A673 (cell line): ENCODE measurements at regions not wholly inside any gene's neighbourhood (a gene's known extent, or its start where the extent isn't known, plus 50 kb on each side); places are given as distances from the start of the nearest gene placed in this dataset.
A peak's percentile ranks its signal among the peaks of the same experiment; 100 is the strongest.

ENCODE experiments used
- BruUV-seq: library from RNA; stranded (reverse); fragments of 400-500 nt; replicated peaks from 2 replicates; lab custom pipeline; 2021; lab: Mats Ljungman, UMichigan
- CTCF ChIA-PET: fragments of 300-600 bp; sonication (Branson Sonifier 250); formaldehyde crosslinking; loops from one replicate; lab custom pipeline; 2022; ENCODE audit warnings: antibody characterized with exemption; lab: Charles Lee
- POLR2A ChIA-PET: fragments of 300-600 bp; sonication (Branson Sonifier 250); formaldehyde crosslinking; loops from one replicate; lab custom pipeline; 2022; ENCODE audit warnings: antibody characterized with exemption; ENCODE audit not compliant: low non-redundant PET; lab: Charles Lee
- DNase-seq: peaks from one replicate; pipeline ENCODE4 v3.0.0-alpha.2; 2015; ENCODE audit warnings: low spot score
- H3K27ac ChIP-seq: fragments of 200-600 bp; sonication (generic); 2 replicates; pipeline ENCODE4 v1.5.1; 2016; ENCODE audit warnings: mixed run types, low read depth, mild to moderate bottlenecking, mixed read lengths, antibody characterized with exemption, low read length; ENCODE audit not compliant: poor library complexity, severe bottlenecking
- H3K27me3 ChIP-seq: fragments of 200-600 bp; sonication (generic); replicated peaks from 2 replicates; pipeline ENCODE4 v1.6.1; 2017; ENCODE audit warnings: mixed run types, low read depth, mild to moderate bottlenecking, mixed read lengths, antibody characterized with exemption, low read length; ENCODE audit not compliant: insufficient read depth, poor library complexity
- H3K36me3 ChIP-seq: fragments of 200-600 bp; sonication (generic); 2 replicates; pipeline ENCODE4 v1.6.1; 2016; ENCODE audit warnings: mixed run types, mild to moderate bottlenecking, mixed read lengths, antibody characterized with exemption, low read length; ENCODE audit not compliant: insufficient read depth, poor library complexity, severe bottlenecking
- H3K4me1 ChIP-seq: fragments of 200-600 bp; sonication (generic); 2 replicates; pipeline ENCODE4 v1.6.1; 2017; ENCODE audit warnings: mixed run types, mild to moderate bottlenecking, mixed read lengths, antibody characterized with exemption, low read length; ENCODE audit not compliant: insufficient read depth, poor library complexity, severe bottlenecking
- H3K4me3 ChIP-seq: fragments of 200-600 bp; sonication (generic); 2 replicates; pipeline ENCODE4 v1.5.1; 2016; ENCODE audit warnings: low read depth, mixed run types, mild to moderate bottlenecking, mixed read lengths, low read length; ENCODE audit not compliant: poor library complexity, severe bottlenecking
- H3K9me3 ChIP-seq: fragments of 200-600 bp; sonication (generic); 2 replicates; pipeline ENCODE4 v1.6.1; 2016; ENCODE audit warnings: mixed run types, low read depth, mild to moderate bottlenecking, mixed read lengths, antibody characterized with exemption, low read length; ENCODE audit not compliant: poor library complexity, severe bottlenecking
- CTCF ChIP-seq: fragments of 300-800, 200-600 bp; sonication (generic); conservative IDR thresholded peaks from 2 replicates; pipeline ENCODE4 v1.5.1; 2017; ENCODE audit warnings: low read depth, mild to moderate bottlenecking, antibody characterized with exemption, low read length, moderate library complexity, mixed read lengths
- EZH2 ChIP-seq: fragments of 200-600 bp; sonication (generic); IDR thresholded peaks from 2 replicates; pipeline ENCODE4 v1.6.1; 2017; ENCODE audit warnings: borderline replicate concordance, low read depth, mild to moderate bottlenecking, mixed read lengths, antibody characterized with exemption, low read length; ENCODE audit not compliant: poor library complexity, severe bottlenecking
- intact Hi-C: fragments of 100-400 bp; cut with micrococcal nuclease; formaldehyde crosslinking; loops from one replicate; pipeline ENCODE4 v1.10.0; 2022; ENCODE audit not compliant: unreplicated experiment

GRCh38 chr16:55968221-55968620 is 93.0 kb upstream of the CES5A start:
- no peaks in the 10 kb centered on the region for H3K4me1 ChIP-seq
- POLR2A ChIA-PET, result no interaction called here
- H3K27me3 ChIP-seq, result peaks cover 12% of the 10 kb centered on the region
- H3K4me3 ChIP-seq, result no peak overlapping the region
- H3K36me3 ChIP-seq, result no peaks in the 10 kb centered on the region
- CTCF ChIA-PET, result no interaction called here
- no peak overlapping the region for H3K27ac ChIP-seq
- intact Hi-C loops, result no loop called here
- DNase-seq, result no peak
- no peak for TF ChIP-seq EZH2
- no peak for TF ChIP-seq CTCF
- BruUV-seq, result no TSS peak
- H3K9me3 ChIP-seq, result no peaks in the 10 kb centered on the region

GRCh38 chr16:55964923-55965475 is 89.8 kb upstream of the CES5A start:
- no peak for TF ChIP-seq EZH2
- TF ChIP-seq CTCF, result no peak
- no peaks in the 10 kb centered on the region for H3K9me3 ChIP-seq
- H3K27me3 ChIP-seq, result peaks cover 17% of the 10 kb centered on the region
- ChIA-PET CTCF (no interaction called here), POLR2A (no interaction called here)
- no peak for DNase-seq
- no TSS peak for BruUV-seq
- no peak overlapping the region for H3K27ac ChIP-seq
- no peaks in the 10 kb centered on the region for H3K4me1 ChIP-seq
- H3K4me3 ChIP-seq, result no peak overlapping the region
- intact Hi-C loops, result no loop called here
- H3K36me3 ChIP-seq, result no peaks in the 10 kb centered on the region

GRCh38 chr16:55955845-55956244 is 80.7 kb upstream of the CES5A start:
- H3K4me3 ChIP-seq, result no peak overlapping the region
- no peak overlapping the region for H3K27ac ChIP-seq
- peaks cover 35% of the 10 kb centered on the region for H3K27me3 ChIP-seq
- BruUV-seq, result no TSS peak
- ChIA-PET POLR2A (no interaction called here), CTCF (interaction anchor here (0.6 kb wide), 1 partner anchor 783 kb away, joined by 4 read pairs; no protein-coding TSS in a partner anchor)
- intact Hi-C loops, result no loop called here
- H3K4me1 ChIP-seq, result no peaks in the 10 kb centered on the region
- H3K9me3 ChIP-seq, result peaks cover 4% of the 10 kb centered on the region
- no peaks in the 10 kb centered on the region for H3K36me3 ChIP-seq
- peak; percentile 6 for DNase-seq
- TF ChIP-seq CTCF, result no peak
- TF ChIP-seq EZH2, result no peak
